Breast epithelium (tissue), 4 donors: ENCODE measurements at regions not wholly inside any gene's neighbourhood (a gene's known extent, or its start where the extent isn't known, plus 50 kb on each side); places are given as distances from the start of the nearest gene placed in this dataset.
"Not testable (repeated sequence)": the region's sequence is repeated elsewhere in the genome, so short reads cannot be mapped to it uniquely, and the experiment has no call there.

Experiments
- DNase-seq, 2 donors: peaks; one replicate each; pipeline ENCODE4 v3.0.0-alpha.2; 2019; ENCODE audit warnings: low spot score in 2 of 2
- H3K27ac ChIP-seq, 2 donors: fragments of 200-600 bp; sonication (generic) in 1 of 2; one replicate each; pipeline ENCODE4 v1.5.1; 2016 to 2019; ENCODE audit warnings: mild to moderate bottlenecking in 1 of 2
- H3K27me3 ChIP-seq, 2 donors: fragments of 200-600 bp; sonication (generic) in 1 of 2; one replicate each; pipeline versions ENCODE4 v1.5.1 to v1.6.0; 2017 to 2019; ENCODE audit warnings: control low read depth in 1 of 2, mild to moderate bottlenecking in 1 of 2
- H3K36me3 ChIP-seq: fragments of 200-600 bp; one replicate; pipeline ENCODE4 v1.5.1; 2019
- H3K4me1 ChIP-seq, 2 donors: fragments of 200-600 bp; sonication (generic); one replicate each; pipeline ENCODE4 v1.5.1; 2016 to 2019; ENCODE audit warnings: control low read depth in 1 of 2
- H3K4me3 ChIP-seq, 3 donors: fragments of 200-600 bp; sonication (generic); 1 replicate in 2 of 3; 2 replicates in 1 of 3; pipeline ENCODE4 v1.5.1; 2016 to 2019; ENCODE audit warnings: mild to moderate bottlenecking in 3 of 3, moderate library complexity in 2 of 3
- H3K9me3 ChIP-seq, 2 donors: fragments of 200-600 bp; sonication (generic) in 1 of 2; one replicate each; pipeline ENCODE4 v1.5.1; 2016 to 2019; ENCODE audit warnings: control low read depth in 1 of 2
- POLR2A ChIP-seq: fragments of 450-650 bp; IDR thresholded peaks from one replicate; pipeline ENCODE4 v1.6.1; 2016; ENCODE audit warnings: antibody characterized with exemption, mild to moderate bottlenecking, moderate library complexity
- POLR2AphosphoS5 ChIP-seq, 3 donors: sonication (generic); formaldehyde crosslinking; IDR thresholded peaks; one replicate each; pipeline ENCODE4 v1.6.1; 2017; ENCODE audit warnings: antibody characterized with exemption in 3 of 3
- intact Hi-C: fragments of 100-400 bp; cut with DNase I; formaldehyde crosslinking; loops from one replicate; pipeline ENCODE4 v1.15.1; 2023; ENCODE audit warnings: low total_unique reads
- TF ChIP-seq, protein P1 (sequence below), 3 donors: fragments of 450-650 bp; IDR thresholded peaks; one replicate each; pipeline ENCODE4 v1.5.1; 2016 to 2017; ENCODE audit warnings: antibody characterized with exemption in 3 of 3, mild to moderate bottlenecking in 3 of 3, moderate library complexity in 3 of 3

- TF ChIP-seq, protein P1, sequence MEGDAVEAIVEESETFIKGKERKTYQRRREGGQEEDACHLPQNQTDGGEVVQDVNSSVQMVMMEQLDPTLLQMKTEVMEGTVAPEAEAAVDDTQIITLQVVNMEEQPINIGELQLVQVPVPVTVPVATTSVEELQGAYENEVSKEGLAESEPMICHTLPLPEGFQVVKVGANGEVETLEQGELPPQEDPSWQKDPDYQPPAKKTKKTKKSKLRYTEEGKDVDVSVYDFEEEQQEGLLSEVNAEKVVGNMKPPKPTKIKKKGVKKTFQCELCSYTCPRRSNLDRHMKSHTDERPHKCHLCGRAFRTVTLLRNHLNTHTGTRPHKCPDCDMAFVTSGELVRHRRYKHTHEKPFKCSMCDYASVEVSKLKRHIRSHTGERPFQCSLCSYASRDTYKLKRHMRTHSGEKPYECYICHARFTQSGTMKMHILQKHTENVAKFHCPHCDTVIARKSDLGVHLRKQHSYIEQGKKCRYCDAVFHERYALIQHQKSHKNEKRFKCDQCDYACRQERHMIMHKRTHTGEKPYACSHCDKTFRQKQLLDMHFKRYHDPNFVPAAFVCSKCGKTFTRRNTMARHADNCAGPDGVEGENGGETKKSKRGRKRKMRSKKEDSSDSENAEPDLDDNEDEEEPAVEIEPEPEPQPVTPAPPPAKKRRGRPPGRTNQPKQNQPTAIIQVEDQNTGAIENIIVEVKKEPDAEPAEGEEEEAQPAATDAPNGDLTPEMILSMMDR (IDR thresholded peaks at IDR 0.05): no peak
- Histone ChIP-seq H3K27ac (no peak overlapping the region), H3K9me3 (no peaks in the 10 kb centered on the region)
Observed at GRCh38 chr4:121584836-121585235, 111.9 kb downstream of the ANXA5 start.

DNA sequence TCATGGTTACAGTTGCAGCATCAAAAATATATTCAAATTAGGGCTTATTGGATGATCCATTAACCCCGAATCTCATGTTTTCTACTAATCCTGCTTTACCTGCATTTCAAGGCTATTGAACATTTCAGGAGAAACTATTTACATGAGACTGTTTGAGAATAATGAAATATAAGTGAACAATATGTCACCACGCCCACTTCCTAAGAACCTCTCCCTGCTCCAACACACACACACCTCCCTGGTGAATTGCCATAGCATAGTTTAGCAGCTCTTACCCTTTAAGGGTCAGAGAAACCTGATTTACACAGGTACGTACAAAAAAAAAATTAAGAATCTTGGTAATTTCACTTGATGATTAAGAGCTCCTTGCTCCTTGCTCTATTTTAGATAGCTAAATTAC lies 113.4 kb downstream of the ANXA5 start:
- Histone ChIP-seq H3K4me3 (no peak overlapping the region), H3K4me1 (no peaks in the 10 kb centered on the region), H3K9me3 (no peaks in the 10 kb centered on the region), H3K27ac (no peak overlapping the region), H3K36me3 (no peaks in the 10 kb centered on the region), H3K27me3 (no peaks in the 10 kb centered on the region)
- TF ChIP-seq POLR2A (no peak), POLR2AphosphoS5 (IDR thresholded peaks at IDR 0.05) (no peak)
- TF ChIP-seq, protein P1 (IDR thresholded peaks at IDR 0.05): no peak
- no peak for DNase-seq
- intact Hi-C loops: no loop called here

More at GRCh38 chr4:121584836-121585235, 111.9 kb downstream of the ANXA5 start:
- no peaks in the 10 kb centered on the region for H3K27me3 ChIP-seq
- no peaks in the 10 kb centered on the region for H3K4me1 ChIP-seq
- intact Hi-C loops: no loop called here
- no peak for DNase-seq
- H3K4me3 ChIP-seq: no peak overlapping the region
- H3K36me3 ChIP-seq: no peaks in the 10 kb centered on the region

DNA sequence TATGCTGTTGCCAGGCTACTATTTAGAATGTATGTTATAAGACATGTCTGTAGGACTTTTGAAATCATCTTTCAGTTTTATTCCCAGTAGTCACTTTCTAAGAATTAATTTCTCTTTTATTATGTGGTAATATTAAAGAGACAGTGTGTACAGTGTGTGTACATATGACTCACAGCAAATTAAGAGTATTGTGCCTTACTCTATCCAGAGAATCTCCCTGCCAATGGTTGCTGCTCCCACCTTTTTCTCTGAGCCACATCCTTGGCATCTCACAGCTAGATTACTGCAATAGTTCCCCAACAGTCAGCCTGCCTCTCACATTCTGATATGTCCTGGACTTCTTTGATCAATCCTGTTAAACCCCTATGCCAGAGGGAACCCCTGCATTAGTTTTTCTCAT lies 114.5 kb downstream of the ANXA5 start:
- intact Hi-C loops: no loop called here
- H3K9me3 ChIP-seq: no peaks in the 10 kb centered on the region
- DNase-seq: no peak

GRCh38 chr4:121575392-121575791 lies 121.4 kb downstream of the ANXA5 start:
- H3K27me3 ChIP-seq, H3K36me3 ChIP-seq, H3K4me1 ChIP-seq, DNase-seq, H3K27ac ChIP-seq, intact Hi-C loops, H3K9me3 ChIP-seq, H3K4me3 ChIP-seq: not testable (repeated sequence)

More for the DNA sequence above, 114.5 kb downstream of the ANXA5 start:
- Histone ChIP-seq H3K4me1 (no peaks in the 10 kb centered on the region), H3K27ac (no peak overlapping the region), H3K36me3 (no peaks in the 10 kb centered on the region), H3K27me3 (no peaks in the 10 kb centered on the region), H3K4me3 (no peak overlapping the region)
- TF ChIP-seq POLR2AphosphoS5 (IDR thresholded peaks at IDR 0.05) (no peak), POLR2A (no peak)
- TF ChIP-seq, protein P1 (IDR thresholded peaks at IDR 0.05): no peak

DNA sequence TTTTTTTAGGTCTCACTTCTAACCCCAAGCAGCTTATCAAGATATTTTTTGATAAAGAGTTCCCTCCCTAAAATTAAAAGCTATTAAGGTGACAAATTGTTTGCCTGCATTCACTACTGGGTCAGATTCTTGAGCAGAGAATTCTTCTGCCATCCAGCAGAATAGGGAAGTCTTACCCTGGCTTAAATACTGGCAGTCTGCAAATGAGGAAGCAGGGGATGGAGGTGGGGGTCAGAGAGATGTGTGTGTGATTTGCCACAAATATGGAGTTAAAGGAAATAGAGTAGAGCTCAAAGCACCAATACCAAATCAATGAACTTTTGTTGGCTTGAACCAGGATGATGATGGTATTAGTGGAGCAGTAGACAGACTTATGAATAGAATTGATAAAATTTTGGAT lies 122.2 kb downstream of the ANXA5 start:
- no peak overlapping the region for H3K27ac ChIP-seq
- no peak overlapping the region for H3K4me3 ChIP-seq
- no peaks in the 10 kb centered on the region for H3K27me3 ChIP-seq
- H3K4me1 ChIP-seq: no peaks in the 10 kb centered on the region
- no peaks in the 10 kb centered on the region for H3K9me3 ChIP-seq
- intact Hi-C loops: no loop called here
- H3K36me3 ChIP-seq: no peaks in the 10 kb centered on the region
- DNase-seq: no peak
- TF ChIP-seq, protein P1 (IDR thresholded peaks at IDR 0.05): no peak
- TF ChIP-seq POLR2AphosphoS5 (IDR thresholded peaks at IDR 0.05) (no peak), POLR2A (no peak)

DNA sequence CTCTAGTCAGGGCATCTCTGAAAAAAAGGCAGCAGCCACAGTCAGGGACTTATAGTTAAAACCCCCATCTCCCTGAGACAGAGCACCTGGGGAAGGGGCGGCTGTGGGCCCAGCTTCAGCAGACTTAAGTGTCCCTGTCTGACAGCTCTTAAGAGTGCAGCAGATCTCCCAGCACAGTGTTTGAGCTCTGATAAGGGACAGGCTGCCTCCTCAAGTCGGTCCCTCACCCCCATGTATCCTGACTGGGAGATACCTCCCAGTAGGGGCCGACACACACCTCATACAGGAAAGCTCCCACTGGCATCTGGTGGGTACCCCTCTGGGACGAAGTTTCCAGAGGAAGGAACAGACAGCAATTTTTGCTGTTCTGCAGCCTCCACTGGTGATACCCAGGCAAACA lies 129.0 kb downstream of the ANXA5 start:
- TF ChIP-seq POLR2A (no peak), POLR2AphosphoS5 (IDR thresholded peaks at IDR 0.05) (no peak)
- TF ChIP-seq, protein P1 (IDR thresholded peaks at IDR 0.05): no peak
- intact Hi-C loops: no loop called here
- Histone ChIP-seq H3K27me3 (no peaks in the 10 kb centered on the region), H3K4me3 (no peak overlapping the region), H3K36me3 (no peaks in the 10 kb centered on the region), H3K27ac (no peak overlapping the region), H3K4me1 (no peaks in the 10 kb centered on the region), H3K9me3 (no peaks in the 10 kb centered on the region)
- DNase-seq: no peak
